ENCODE measurements at regions not wholly inside any gene's neighbourhood (a gene's known extent, or its start where the extent isn't known, plus 50 kb on each side); places are given as distances from the start of the nearest gene placed in this dataset.

DNA sequence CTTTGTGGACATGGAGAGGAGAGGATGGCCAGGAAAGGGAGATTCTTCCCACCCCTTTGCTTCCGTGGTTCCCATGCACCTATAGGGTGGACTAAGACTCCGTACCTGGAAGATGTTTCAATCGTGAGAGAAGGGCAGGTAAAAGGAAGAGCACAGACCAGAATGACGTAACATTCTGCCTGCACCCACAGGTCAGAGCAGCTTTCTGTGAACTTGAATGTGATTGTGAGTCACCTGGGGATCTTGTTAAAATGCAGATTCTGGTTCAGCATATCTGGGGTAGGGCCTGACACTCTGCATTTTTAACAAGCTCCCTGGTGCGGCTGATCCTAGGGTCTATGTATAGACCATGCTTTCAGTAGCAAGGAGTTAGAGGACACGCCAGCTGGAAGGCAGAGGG is 164.1 kb upstream of the SGK1 start:
- DNase-seq, result no peak
- no peak overlapping the region for H3K27ac Mint-ChIP-seq (ENCODE audit: unreplicated experiment)

GRCh38 chr6:134480593-134480992 is 162.7 kb upstream of the SGK1 start:
- BruUV-seq (replicated peaks), result no TSS peak
- Mint-ChIP-seq H3K4me3 (ENCODE audit: unreplicated experiment) (no peak overlapping the region), H3K27me3 (ENCODE audit: insufficient read depth, unreplicated experiment) (no peaks in the 10 kb centered on the region), H3K36me3 (ENCODE audit: insufficient read depth, unreplicated experiment) (no peaks in the 10 kb centered on the region), H3K4me1 (ENCODE audit: low read depth, unreplicated experiment) (no peaks in the 10 kb centered on the region), H3K9me3 (ENCODE audit: unreplicated experiment) (no peaks in the 10 kb centered on the region), H3K27ac (ENCODE audit: unreplicated experiment) (no peak overlapping the region)
- DNase-seq, result no peak
- Histone ChIP-seq H3K27me3 (replicated peaks; ENCODE audit: control insufficient read depth, insufficient read depth, low read length) (no peaks in the 10 kb centered on the region), H3K4me1 (no peaks in the 10 kb centered on the region), H3K36me3 (ENCODE audit: control insufficient read depth, insufficient read depth, low read length) (no peaks in the 10 kb centered on the region), H3K9me3 (no peaks in the 10 kb centered on the region), H3K4me3 (ENCODE audit: low read depth, low read length) (no peak overlapping the region)
- ChIA-PET POLR2A (no interaction called here), CTCF (no interaction called here)
- intact Hi-C loops (cut with micrococcal nuclease; ENCODE audit: unreplicated experiment), result no loop called here
- TF ChIP-seq, protein P1, sequence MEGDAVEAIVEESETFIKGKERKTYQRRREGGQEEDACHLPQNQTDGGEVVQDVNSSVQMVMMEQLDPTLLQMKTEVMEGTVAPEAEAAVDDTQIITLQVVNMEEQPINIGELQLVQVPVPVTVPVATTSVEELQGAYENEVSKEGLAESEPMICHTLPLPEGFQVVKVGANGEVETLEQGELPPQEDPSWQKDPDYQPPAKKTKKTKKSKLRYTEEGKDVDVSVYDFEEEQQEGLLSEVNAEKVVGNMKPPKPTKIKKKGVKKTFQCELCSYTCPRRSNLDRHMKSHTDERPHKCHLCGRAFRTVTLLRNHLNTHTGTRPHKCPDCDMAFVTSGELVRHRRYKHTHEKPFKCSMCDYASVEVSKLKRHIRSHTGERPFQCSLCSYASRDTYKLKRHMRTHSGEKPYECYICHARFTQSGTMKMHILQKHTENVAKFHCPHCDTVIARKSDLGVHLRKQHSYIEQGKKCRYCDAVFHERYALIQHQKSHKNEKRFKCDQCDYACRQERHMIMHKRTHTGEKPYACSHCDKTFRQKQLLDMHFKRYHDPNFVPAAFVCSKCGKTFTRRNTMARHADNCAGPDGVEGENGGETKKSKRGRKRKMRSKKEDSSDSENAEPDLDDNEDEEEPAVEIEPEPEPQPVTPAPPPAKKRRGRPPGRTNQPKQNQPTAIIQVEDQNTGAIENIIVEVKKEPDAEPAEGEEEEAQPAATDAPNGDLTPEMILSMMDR (IDR thresholded peaks at IDR 0.05; ENCODE audit: insufficient read depth in 1 of 2, low read depth in 1 of 2, low read length in 1 of 2, severe bottlenecking in 1 of 2, unreplicated experiment in 1 of 2), result no peak

More for the DNA sequence above, 164.1 kb upstream of the SGK1 start:
- H3K9me3 ChIP-seq, result no peaks in the 10 kb centered on the region
- TF ChIP-seq, protein P1 (IDR thresholded peaks at IDR 0.05; ENCODE audit: insufficient read depth in 1 of 2, low read depth in 1 of 2, low read length in 1 of 2, severe bottlenecking in 1 of 2, unreplicated experiment in 1 of 2), result no peak
- intact Hi-C loops (cut with micrococcal nuclease; ENCODE audit: unreplicated experiment), result no loop called here
- no peak overlapping the region for H3K4me3 Mint-ChIP-seq (ENCODE audit: unreplicated experiment)
- H3K36me3 Mint-ChIP-seq (ENCODE audit: insufficient read depth, unreplicated experiment), result no peaks in the 10 kb centered on the region
- no peaks in the 10 kb centered on the region for H3K27me3 ChIP-seq (replicated peaks; ENCODE audit: control insufficient read depth, insufficient read depth, low read length)
- H3K4me1 ChIP-seq, result no peaks in the 10 kb centered on the region
- no peaks in the 10 kb centered on the region for H3K4me1 Mint-ChIP-seq (ENCODE audit: low read depth, unreplicated experiment)
- BruUV-seq (replicated peaks), result no TSS peak
- H3K4me3 ChIP-seq (ENCODE audit: low read depth, low read length), result no peak overlapping the region
- H3K36me3 ChIP-seq (ENCODE audit: control insufficient read depth, insufficient read depth, low read length), result no peaks in the 10 kb centered on the region
- no peaks in the 10 kb centered on the region for H3K9me3 Mint-ChIP-seq (ENCODE audit: unreplicated experiment)
- ChIA-PET CTCF (no interaction called here), POLR2A (no interaction called here)
- no peaks in the 10 kb centered on the region for H3K27me3 Mint-ChIP-seq (ENCODE audit: insufficient read depth, unreplicated experiment)

DNA sequence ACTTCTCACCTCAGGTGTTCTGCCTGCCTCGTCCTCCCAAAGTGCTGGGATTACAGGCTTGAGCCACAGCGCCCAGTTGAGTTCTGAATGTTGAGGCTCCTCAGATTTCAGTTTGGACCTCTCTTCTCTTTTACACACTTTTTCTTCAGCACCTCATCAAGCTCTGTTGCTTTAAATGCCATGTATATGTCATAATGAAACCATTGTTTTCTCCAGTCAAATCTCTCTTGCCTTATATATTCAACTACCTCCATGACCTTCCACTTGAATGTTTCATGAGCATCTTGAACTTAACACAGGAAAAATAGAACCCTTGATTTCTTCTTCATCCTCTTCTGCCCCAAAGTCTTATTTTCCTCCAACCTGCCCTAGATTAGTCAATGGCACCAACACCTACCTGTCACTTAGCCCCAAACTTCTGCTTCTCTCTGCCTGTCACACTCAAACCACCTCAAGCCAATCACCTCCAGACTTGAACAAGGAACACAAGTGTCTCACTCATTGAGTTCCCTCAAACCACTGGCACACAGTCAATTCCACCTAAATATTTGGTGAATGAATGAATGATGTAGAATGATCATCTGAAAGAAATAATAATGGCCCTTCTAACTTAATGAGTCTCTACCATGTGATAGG is 161.0 kb upstream of the SGK1 start:
- Histone ChIP-seq H3K27me3 (replicated peaks; ENCODE audit: control insufficient read depth, insufficient read depth, low read length) (no peaks in the 10 kb centered on the region), H3K9me3 (no peaks in the 10 kb centered on the region), H3K4me1 (no peaks in the 10 kb centered on the region), H3K36me3 (ENCODE audit: control insufficient read depth, insufficient read depth, low read length) (no peaks in the 10 kb centered on the region), H3K4me3 (ENCODE audit: low read depth, low read length) (no peak overlapping the region)
- H3K27ac Mint-ChIP-seq (ENCODE audit: unreplicated experiment), result no peak overlapping the region
- ChIA-PET CTCF (no interaction called here), POLR2A (no interaction called here)
- no peaks in the 10 kb centered on the region for H3K4me1 Mint-ChIP-seq (ENCODE audit: low read depth, unreplicated experiment)
- BruUV-seq (replicated peaks), result no TSS peak
- H3K36me3 Mint-ChIP-seq (ENCODE audit: insufficient read depth, unreplicated experiment), result no peaks in the 10 kb centered on the region
- intact Hi-C loops (cut with micrococcal nuclease; ENCODE audit: unreplicated experiment), result no loop called here
- no peak for DNase-seq
- TF ChIP-seq, protein P1 (IDR thresholded peaks at IDR 0.05; ENCODE audit: insufficient read depth in 1 of 2, low read depth in 1 of 2, low read length in 1 of 2, severe bottlenecking in 1 of 2, unreplicated experiment in 1 of 2), result no peak
- H3K27me3 Mint-ChIP-seq (ENCODE audit: insufficient read depth, unreplicated experiment), result no peaks in the 10 kb centered on the region
- H3K4me3 Mint-ChIP-seq (ENCODE audit: unreplicated experiment), result no peak overlapping the region
- H3K9me3 Mint-ChIP-seq (ENCODE audit: unreplicated experiment), result no peaks in the 10 kb centered on the region

All from Caco-2 (cell line).